ENCODE measurements at regions not wholly inside any gene's neighbourhood (a gene's known extent, or its start where the extent isn't known, plus 50 kb on each side); places are given as distances from the start of the nearest gene placed in this dataset.

- no peak for DNase-seq (ENCODE audit: low read depth)
Observed at GRCh38 chr17:15177343-15177742, 87.8 kb downstream of the PMP22 start.

GRCh38 chr17:15175356-15175755 lies 89.8 kb downstream of the PMP22 start:
- no peak for DNase-seq (ENCODE audit: low read depth)

- no peak for DNase-seq (ENCODE audit: low read depth)
Observed at GRCh38 chr17:15171167-15172047, 93.7 kb downstream of the PMP22 start.

- no peak for DNase-seq (ENCODE audit: low read depth)
Observed at GRCh38 chr17:15169676-15170075, 95.5 kb downstream of the PMP22 start.

GRCh38 chr17:15168379-15168778 lies 96.7 kb downstream of the PMP22 start:
- DNase-seq (ENCODE audit: low read depth), result no peak

- no peak for DNase-seq (ENCODE audit: low read depth)
Observed at GRCh38 chr17:15161395-15161794, 103.7 kb downstream of the PMP22 start.

GRCh38 chr17:15157051-15157450 lies 108.1 kb downstream of the PMP22 start:
- DNase-seq (ENCODE audit: low read depth), result no peak

- no peak for DNase-seq (ENCODE audit: low read depth)
Observed at GRCh38 chr17:15154618-15155017, 110.5 kb downstream of the PMP22 start.

GRCh38 chr17:15145621-15146020 lies 119.5 kb downstream of the PMP22 start:
- no peak for DNase-seq (ENCODE audit: low read depth)

GRCh38 chr17:15143524-15143923 lies 121.6 kb downstream of the PMP22 start:
- no peak for DNase-seq (ENCODE audit: low read depth)

GRCh38 chr17:15134363-15134762 lies 130.8 kb downstream of the PMP22 start:
- DNase-seq (ENCODE audit: low read depth), result no peak

GRCh38 chr17:15133826-15134225 lies 131.3 kb downstream of the PMP22 start:
- DNase-seq (ENCODE audit: low read depth), result no peak

- no peak for DNase-seq (ENCODE audit: low read depth)
Observed at GRCh38 chr17:15133143-15133542, 132.0 kb downstream of the PMP22 start.

GRCh38 chr17:15130426-15130825 lies 134.7 kb downstream of the PMP22 start:
- no peak for DNase-seq (ENCODE audit: low read depth)

- DNase-seq (ENCODE audit: low read depth), result no peak
Observed at GRCh38 chr17:15129986-15130385, 135.1 kb downstream of the PMP22 start.

- DNase-seq (ENCODE audit: low read depth), result no peak
Observed at GRCh38 chr17:15124746-15125145, 140.4 kb downstream of the PMP22 start.

GRCh38 chr17:15124264-15124595 lies 140.9 kb downstream of the PMP22 start:
- DNase-seq (ENCODE audit: low read depth), result no peak

- no peak for DNase-seq (ENCODE audit: low read depth)
Observed at GRCh38 chr17:15123593-15124263, 141.4 kb downstream of the PMP22 start.

- DNase-seq (ENCODE audit: low read depth), result no peak
Observed at GRCh38 chr17:15122857-15123256, 142.3 kb downstream of the PMP22 start.

GRCh38 chr17:15121426-15121825 lies 143.7 kb downstream of the PMP22 start:
- no peak for DNase-seq (ENCODE audit: low read depth)

GRCh38 chr17:15119968-15120367 lies 145.2 kb downstream of the PMP22 start:
- no peak for DNase-seq (ENCODE audit: low read depth)

- DNase-seq (ENCODE audit: low read depth), result no peak
Observed at GRCh38 chr17:15117239-15117638, 147.9 kb downstream of the PMP22 start.

GRCh38 chr17:15112846-15113617 lies 152.1 kb downstream of the PMP22 start:
- DNase-seq (ENCODE audit: low read depth), result no peak
